Embryonic facial prominence (tissue), 1 donor: ENCODE measurements at regions not wholly inside any gene's neighbourhood (a gene's known extent, or its start where the extent isn't known, plus 50 kb on each side); places are given as distances from the start of the nearest gene placed in this dataset.
"Not testable (repeated sequence)": the region's sequence is repeated elsewhere in the genome, so short reads cannot be mapped to it uniquely, and the experiment has no call there.

Experiments
- DNase-seq: peaks from one replicate; pipeline ENCODE4 v3.0.0-alpha.2; 2016; ENCODE audit errors: extremely low spot score

GRCh38 chr18:41695441-41695840 is 259.6 kb upstream of the PIK3C3 start:
- DNase-seq = no peak

- DNase-seq = no peak
These were observed 262.0 kb upstream of the PIK3C3 start for GRCh38 chr18:41693008-41693407.

GRCh38 chr18:41690332-41691127 is 264.5 kb upstream of the PIK3C3 start:
- no peak for DNase-seq

- DNase-seq = no peak
These were observed 267.9 kb upstream of the PIK3C3 start for GRCh38 chr18:41687138-41687537.

- DNase-seq = no peak
These were observed 273.7 kb upstream of the PIK3C3 start for GRCh38 chr18:41681138-41681880.

- DNase-seq = no peak
These were observed 280.5 kb upstream of the PIK3C3 start for GRCh38 chr18:41674506-41674905.

- DNase-seq = no peak
These were observed 288.8 kb upstream of the PIK3C3 start for GRCh38 chr18:41666231-41666630.

- DNase-seq = no peak
These were observed 289.8 kb upstream of the PIK3C3 start for GRCh38 chr18:41665210-41665609.

- DNase-seq = no peak
These were observed 294.4 kb upstream of the PIK3C3 start for GRCh38 chr18:41660654-41661053.

GRCh38 chr18:41659438-41660130 is 295.4 kb upstream of the PIK3C3 start:
- no peak for DNase-seq

- no peak for DNase-seq
These were observed 297.8 kb upstream of the PIK3C3 start for GRCh38 chr18:41657189-41657588.

- DNase-seq = no peak
These were observed 300.0 kb upstream of the PIK3C3 start for GRCh38 chr18:41655074-41655473.

GRCh38 chr18:41647914-41648313 is 307.1 kb upstream of the PIK3C3 start:
- DNase-seq = no peak

GRCh38 chr18:41646915-41647620 is 308.0 kb upstream of the PIK3C3 start:
- no peak for DNase-seq

- DNase-seq = no peak
These were observed 309.3 kb upstream of the PIK3C3 start for GRCh38 chr18:41645589-41646360.

GRCh38 chr18:41644466-41644865 is 310.6 kb upstream of the PIK3C3 start:
- no peak for DNase-seq

- DNase-seq = no peak
These were observed 311.6 kb upstream of the PIK3C3 start for GRCh38 chr18:41643427-41643826.

- no peak for DNase-seq
These were observed 312.3 kb upstream of the PIK3C3 start for GRCh38 chr18:41642756-41643155.

- no peak for DNase-seq
These were observed 315.8 kb upstream of the PIK3C3 start for GRCh38 chr18:41639218-41639617.

- not testable (repeated sequence) for DNase-seq
These were observed 323.2 kb upstream of the PIK3C3 start for GRCh38 chr18:41631723-41632285.
